GM12878 (cell line): ENCODE measurements at regions not wholly inside any gene's neighbourhood (a gene's known extent, or its start where the extent isn't known, plus 50 kb on each side); places are given as distances from the start of the nearest gene placed in this dataset.

ENCODE experiments used
- ATAC-seq: fragments of 200-7000 bp; cut with Tn5 transposase; 3 replicates; pipeline ENCODE4 v1.9.1; 2020; ENCODE audit warnings: mild to moderate bottlenecking, moderate library complexity
- BruUV-seq: library from RNA; stranded (reverse); fragments of 400-500 nt; replicated peaks from 2 replicates; lab custom pipeline; 2021; lab: Mats Ljungman, UMichigan
- CTCF ChIA-PET: fragments of 300-600 bp; sonication (Branson Sonifier 250); formaldehyde crosslinking; extraction: SDS; loops from one replicate; lab custom pipeline; 2021; ENCODE audit warnings: inconsistent platforms; lab: Yijun Ruan, JAX
- POLR2A ChIA-PET: fragments of 350-600 bp; formaldehyde crosslinking; extraction: SDS; loops from one replicate; lab custom pipeline; 2021; ENCODE audit warnings: inconsistent platforms; lab: Charles Lee
- RAD21 ChIA-PET: fragments of 300-600 bp; sonication (Branson Sonifier 250); formaldehyde crosslinking; loops from one replicate; lab custom pipeline; 2023; ENCODE audit warnings: antibody characterized with exemption; ENCODE audit not compliant: unreplicated experiment; lab: Charles Lee
- SMC1A ChIA-PET: fragments of 300-600 bp; sonication (Branson Sonifier 250); formaldehyde crosslinking; loops from one replicate; lab custom pipeline; 2023; ENCODE audit not compliant: unreplicated experiment, uncharacterized antibody; lab: Charles Lee
- DNase-seq: peaks from one replicate; pipeline ENCODE4 v3.0.0-alpha.2; 2011; ENCODE audit warnings: low read depth, low spot score
- FAIRE-seq: peaks from 3 replicates; lab custom pipeline; 2011; peaks lifted over from hg19 to GRCh38; lab: Jason Lieb, UNC
- H2AFZ ChIP-seq: 2 replicates; pipeline ENCODE4 v1.6.0; 2011; ENCODE audit warnings: low read depth, low read length, control low read depth; ENCODE audit not compliant: control insufficient read depth
- H3K27ac ChIP-seq: 2 replicates; pipeline ENCODE4 v1.5.1; 2011; ENCODE audit warnings: control low read depth; ENCODE audit not compliant: control insufficient read depth, insufficient read depth
- H3K27me3 ChIP-seq, 2 experiments: replicated peaks in 1 of 2; 2 replicates each; pipeline versions ENCODE4 v1.6.0 to v1.6.1; 2011; ENCODE audit warnings: low read length in 1 of 2; ENCODE audit not compliant: control insufficient read depth in 2 of 2, insufficient read depth in 2 of 2
- H3K36me3 ChIP-seq, 2 experiments: 2 replicates each; pipeline ENCODE4 v1.5.1; 2011; ENCODE audit warnings: low read length in 1 of 2; ENCODE audit not compliant: control insufficient read depth in 2 of 2, insufficient read depth in 2 of 2
- H3K4me1 ChIP-seq: 2 replicates; pipeline ENCODE4 v1.6.1; 2011; ENCODE audit warnings: mild to moderate bottlenecking, low read length, moderate library complexity, mixed read lengths; ENCODE audit not compliant: control insufficient read depth, insufficient read depth
- H3K4me2 ChIP-seq: 2 replicates; pipeline ENCODE4 v1.6.0; 2011; ENCODE audit warnings: control low read depth; ENCODE audit not compliant: control insufficient read depth, insufficient read depth
- H3K4me3 ChIP-seq: fragments of 200-600 bp; sonication (generic); 2 replicates; pipeline ENCODE4 v1.5.1; 2016
- H3K79me2 ChIP-seq: 2 replicates; pipeline ENCODE4 v1.6.0; 2011; ENCODE audit warnings: low read length; ENCODE audit not compliant: control insufficient read depth, insufficient read depth
- H3K9ac ChIP-seq: 2 replicates; pipeline ENCODE4 v1.8.0; 2011; ENCODE audit warnings: low read length, control low read depth, mixed read lengths; ENCODE audit not compliant: control insufficient read depth, insufficient read depth
- H3K9me3 ChIP-seq: replicated peaks from 3 replicates; pipeline ENCODE4 v1.5.1; 2011; ENCODE audit warnings: mild to moderate bottlenecking, low read length; ENCODE audit not compliant: control insufficient read depth, insufficient read depth
- H4K20me1 ChIP-seq: 2 replicates; pipeline ENCODE4 v1.6.0; 2011; ENCODE audit not compliant: control insufficient read depth, insufficient read depth
- CBFB ChIP-seq: IDR thresholded peaks from 2 replicates; pipeline ENCODE4 v1.6.1; 2016; ENCODE audit warnings: antibody characterized with exemption, low read depth
- E4F1 ChIP-seq: fragments of 450-650 bp; IDR thresholded peaks from 2 replicates; pipeline ENCODE4 v1.6.1; 2018; ENCODE audit warnings: borderline replicate concordance, mild to moderate bottlenecking; ENCODE audit not compliant: partially characterized antibody
- EP300 ChIP-seq, 2 experiments: fragments of 150-350 bp in 1 of 2; IDR thresholded peaks; 2 replicates each; pipeline ENCODE4 v1.6.1; 2011 to 2012; ENCODE audit warnings: low read depth in 2 of 2, low read length in 2 of 2, borderline replicate concordance in 1 of 2, improper control_type of control experiment in 1 of 2, inconsistent platforms in 1 of 2; ENCODE audit not compliant: control insufficient read depth in 1 of 2
- GABPA ChIP-seq: IDR thresholded peaks from 2 replicates; pipeline ENCODE4 v1.6.1; 2014; ENCODE audit warnings: antibody characterized with exemption, low read depth, mild to moderate bottlenecking, inconsistent platforms
- HDGF ChIP-seq: fragments of 450-650 bp; IDR thresholded peaks from 2 replicates; pipeline ENCODE4 v1.6.1; 2016; ENCODE audit warnings: antibody characterized with exemption
- JUND ChIP-seq: IDR thresholded peaks from 2 replicates; pipeline ENCODE4 v1.6.1; 2012; ENCODE audit warnings: low read depth, mild to moderate bottlenecking, low read length, improper control_type of control experiment, moderate library complexity
- MYC ChIP-seq: IDR thresholded peaks from 2 replicates; pipeline ENCODE4 v1.6.1; 2011; ENCODE audit warnings: mild to moderate bottlenecking, low read length, moderate library complexity, inconsistent platforms; ENCODE audit not compliant: insufficient read depth, insufficient replicate concordance, insufficient read length, severe bottlenecking
- NR2C1 ChIP-seq: fragments of 450-650 bp; IDR thresholded peaks from 2 replicates; pipeline ENCODE4 v1.6.1; 2017; ENCODE audit warnings: antibody characterized with exemption, mild to moderate bottlenecking, moderate library complexity
- POLR2AphosphoS2 ChIP-seq: IDR thresholded peaks from 2 replicates; pipeline ENCODE4 v1.6.1; 2011; ENCODE audit warnings: low read depth, mild to moderate bottlenecking, low read length, improper control_type of control experiment, moderate library complexity
- POU2F2 ChIP-seq: IDR thresholded peaks from 3 replicates; pipeline ENCODE4 v1.6.1; 2011; ENCODE audit warnings: low read depth, mild to moderate bottlenecking, low read length, borderline replicate concordance
- RAD21 ChIP-seq: IDR thresholded peaks from 2 replicates; pipeline ENCODE4 v1.6.1; 2011; ENCODE audit warnings: mild to moderate bottlenecking, low read depth, low read length, moderate library complexity; ENCODE audit not compliant: insufficient read depth
- RB1 ChIP-seq: fragments of 450-650 bp; formaldehyde crosslinking; IDR thresholded peaks from 2 replicates; pipeline ENCODE4 v1.6.1; 2017; ENCODE audit warnings: mild to moderate bottlenecking, borderline replicate concordance
- SIN3A ChIP-seq: IDR thresholded peaks from 2 replicates; pipeline ENCODE4 v1.6.1; 2012; ENCODE audit warnings: low read depth, low read length, improper control_type of control experiment
- SIX5 ChIP-seq: IDR thresholded peaks from 2 replicates; pipeline ENCODE4 v1.6.1; 2011; ENCODE audit warnings: mild to moderate bottlenecking, low read depth, low read length, moderate library complexity; ENCODE audit not compliant: severe bottlenecking
- YBX1 ChIP-seq: fragments of 450-650 bp; IDR thresholded peaks from 2 replicates; pipeline ENCODE4 v1.6.1; 2016; ENCODE audit warnings: antibody characterized with exemption
- WGBS: methylation state at CpG from one replicate; pipeline ENCODE4 v1.1.6; 2016; ENCODE audit warnings: low lambda C conversion rate; ENCODE audit not compliant: insufficient replicate concordance, insufficient coverage; ENCODE audit errors: missing lambda C conversion rate; 5-methylcytosine and 5-hydroxymethylcytosine counted together
- in situ Hi-C: fragments of 300-500 bp; cut with MboI; formaldehyde crosslinking; loops from 9 replicates; pipeline ENCODE4 v1.14.3; 2018; ENCODE audit warnings: mixed read lengths
- intact Hi-C: fragments of 100-400 bp; cut with micrococcal nuclease; formaldehyde crosslinking; loops from one replicate; pipeline ENCODE4 v1.14.2; 2022; ENCODE audit not compliant: unreplicated experiment
- TF ChIP-seq, protein P1 (sequence below): IDR thresholded peaks from 2 replicates; pipeline ENCODE4 v1.6.1; 2012; ENCODE audit warnings: mild to moderate bottlenecking, low read depth, low read length
- TF ChIP-seq, protein P2 (sequence below): fragments of 450-650 bp; IDR thresholded peaks from 2 replicates; pipeline ENCODE4 v1.6.1; 2014; ENCODE audit warnings: mild to moderate bottlenecking

- Histone ChIP-seq H3K4me3 (no peak overlapping the region), H3K27ac (no peak overlapping the region), H3K4me1 (no peaks in the 10 kb centered on the region), H3K9me3 (no peaks in the 10 kb centered on the region), H3K79me2 (no peaks in the 10 kb centered on the region), H3K36me3 (no peaks in the 10 kb centered on the region), H4K20me1 (no peaks in the 10 kb centered on the region; the same call in 1 of the 2 replicates), H3K27me3 (peaks cover 0 to 1% of the 10 kb centered on the region in 2 experiments; a peak in 1 of 4 replicates), H3K9ac (no peak overlapping the region), H2AFZ (no peak overlapping the region), H3K4me2 (no peak overlapping the region)
- DNase-seq = no peak
- ChIA-PET RAD21 (no interaction called here), SMC1A (no interaction called here), CTCF (no interaction called here), POLR2A (no interaction called here)
- WGBS = 85% methylated on average over 12 of the region's 12 CpGs
- BruUV-seq = no TSS peak
- intact Hi-C loops = no loop called here
- no peak for FAIRE-seq
- in situ Hi-C loops = no loop called here
- ATAC-seq = no peak
- TF ChIP-seq, protein P1, sequence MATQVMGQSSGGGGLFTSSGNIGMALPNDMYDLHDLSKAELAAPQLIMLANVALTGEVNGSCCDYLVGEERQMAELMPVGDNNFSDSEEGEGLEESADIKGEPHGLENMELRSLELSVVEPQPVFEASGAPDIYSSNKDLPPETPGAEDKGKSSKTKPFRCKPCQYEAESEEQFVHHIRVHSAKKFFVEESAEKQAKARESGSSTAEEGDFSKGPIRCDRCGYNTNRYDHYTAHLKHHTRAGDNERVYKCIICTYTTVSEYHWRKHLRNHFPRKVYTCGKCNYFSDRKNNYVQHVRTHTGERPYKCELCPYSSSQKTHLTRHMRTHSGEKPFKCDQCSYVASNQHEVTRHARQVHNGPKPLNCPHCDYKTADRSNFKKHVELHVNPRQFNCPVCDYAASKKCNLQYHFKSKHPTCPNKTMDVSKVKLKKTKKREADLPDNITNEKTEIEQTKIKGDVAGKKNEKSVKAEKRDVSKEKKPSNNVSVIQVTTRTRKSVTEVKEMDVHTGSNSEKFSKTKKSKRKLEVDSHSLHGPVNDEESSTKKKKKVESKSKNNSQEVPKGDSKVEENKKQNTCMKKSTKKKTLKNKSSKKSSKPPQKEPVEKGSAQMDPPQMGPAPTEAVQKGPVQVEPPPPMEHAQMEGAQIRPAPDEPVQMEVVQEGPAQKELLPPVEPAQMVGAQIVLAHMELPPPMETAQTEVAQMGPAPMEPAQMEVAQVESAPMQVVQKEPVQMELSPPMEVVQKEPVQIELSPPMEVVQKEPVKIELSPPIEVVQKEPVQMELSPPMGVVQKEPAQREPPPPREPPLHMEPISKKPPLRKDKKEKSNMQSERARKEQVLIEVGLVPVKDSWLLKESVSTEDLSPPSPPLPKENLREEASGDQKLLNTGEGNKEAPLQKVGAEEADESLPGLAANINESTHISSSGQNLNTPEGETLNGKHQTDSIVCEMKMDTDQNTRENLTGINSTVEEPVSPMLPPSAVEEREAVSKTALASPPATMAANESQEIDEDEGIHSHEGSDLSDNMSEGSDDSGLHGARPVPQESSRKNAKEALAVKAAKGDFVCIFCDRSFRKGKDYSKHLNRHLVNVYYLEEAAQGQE = no peak
- TF ChIP-seq E4F1 (no peak), SIN3A (no peak), HDGF (no peak), YBX1 (no peak), NR2C1 (no peak), GABPA (no peak), POLR2AphosphoS2 (no peak), MYC (no peak), EP300 (IDR thresholded peaks at IDR 0.05; ENCODE audit: borderline replicate concordance in 1 of 2, control insufficient read depth in 1 of 2, low read depth in 2 of 2, low read length in 2 of 2) (no peak), RB1 (no peak), JUND (no peak), POU2F2 (no peak), SIX5 (no peak), RAD21 (no peak), CBFB (no peak)
- TF ChIP-seq, protein P2, sequence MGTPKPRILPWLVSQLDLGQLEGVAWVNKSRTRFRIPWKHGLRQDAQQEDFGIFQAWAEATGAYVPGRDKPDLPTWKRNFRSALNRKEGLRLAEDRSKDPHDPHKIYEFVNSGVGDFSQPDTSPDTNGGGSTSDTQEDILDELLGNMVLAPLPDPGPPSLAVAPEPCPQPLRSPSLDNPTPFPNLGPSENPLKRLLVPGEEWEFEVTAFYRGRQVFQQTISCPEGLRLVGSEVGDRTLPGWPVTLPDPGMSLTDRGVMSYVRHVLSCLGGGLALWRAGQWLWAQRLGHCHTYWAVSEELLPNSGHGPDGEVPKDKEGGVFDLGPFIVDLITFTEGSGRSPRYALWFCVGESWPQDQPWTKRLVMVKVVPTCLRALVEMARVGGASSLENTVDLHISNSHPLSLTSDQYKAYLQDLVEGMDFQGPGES = no peak
These were observed 167.5 kb downstream of the ARL4C start for GRCh38 chr2:234329202-234329960.
